ENCODE measurements at regions not wholly inside any gene's neighbourhood (a gene's known extent, or its start where the extent isn't known, plus 50 kb on each side); places are given as distances from the start of the nearest gene placed in this dataset.
"Not testable (repeated sequence)": the region's sequence is repeated elsewhere in the genome, so short reads cannot be mapped to it uniquely, and the experiment has no call there.

GRCh38 chr2:107466984-107467773 lies 359.5 kb upstream of the RGPD4 start:
- no peak for DNase-seq

GRCh38 chr2:107469437-107469995 lies 357.2 kb upstream of the RGPD4 start:
- DNase-seq: no peak

DNA sequence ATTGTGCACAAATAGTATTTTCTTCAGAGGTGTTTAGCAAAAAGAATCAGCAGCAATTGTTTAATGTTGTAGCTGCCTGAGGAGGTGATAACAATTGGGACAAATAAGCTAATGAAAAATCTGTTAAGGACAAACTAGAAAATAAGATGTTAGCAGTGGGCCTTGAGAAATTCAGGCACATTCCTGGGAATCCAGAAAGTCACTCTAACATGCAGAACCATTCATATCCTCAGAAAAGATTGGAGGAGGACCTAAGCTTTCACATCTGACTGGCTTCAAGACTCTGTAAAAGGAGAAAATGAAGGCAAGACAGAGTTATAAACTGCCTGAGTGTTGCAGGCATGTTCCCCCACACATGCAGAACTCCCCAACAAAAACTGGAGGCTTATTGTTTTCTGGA lies 353.5 kb upstream of the RGPD4 start:
- no peak for DNase-seq

- no peak for DNase-seq
Measured at GRCh38 chr2:107475859-107476258, 350.8 kb upstream of the RGPD4 start.

DNA sequence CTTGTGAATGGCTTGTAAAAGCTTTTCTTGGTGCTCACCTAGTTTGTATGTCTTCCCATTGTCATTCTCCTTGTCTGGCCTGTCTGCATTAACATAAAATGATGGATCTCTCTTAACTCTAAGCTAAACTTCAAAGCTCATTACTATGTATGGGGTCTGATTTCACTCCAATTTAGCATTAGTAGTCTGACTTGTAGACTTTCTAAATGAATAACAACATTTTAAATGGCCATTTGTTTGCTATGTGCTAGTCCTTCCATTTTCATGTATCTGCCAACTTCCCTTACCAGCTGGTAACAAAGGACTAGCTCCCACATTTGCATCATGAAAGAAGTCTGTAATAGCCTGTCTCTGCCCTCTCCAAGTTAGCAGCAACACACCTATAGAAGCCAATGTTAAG lies 324.2 kb upstream of the RGPD4 start:
- DNase-seq: no peak

GRCh38 chr2:107511970-107512789 lies 314.5 kb upstream of the RGPD4 start:
- no peak for DNase-seq

DNA sequence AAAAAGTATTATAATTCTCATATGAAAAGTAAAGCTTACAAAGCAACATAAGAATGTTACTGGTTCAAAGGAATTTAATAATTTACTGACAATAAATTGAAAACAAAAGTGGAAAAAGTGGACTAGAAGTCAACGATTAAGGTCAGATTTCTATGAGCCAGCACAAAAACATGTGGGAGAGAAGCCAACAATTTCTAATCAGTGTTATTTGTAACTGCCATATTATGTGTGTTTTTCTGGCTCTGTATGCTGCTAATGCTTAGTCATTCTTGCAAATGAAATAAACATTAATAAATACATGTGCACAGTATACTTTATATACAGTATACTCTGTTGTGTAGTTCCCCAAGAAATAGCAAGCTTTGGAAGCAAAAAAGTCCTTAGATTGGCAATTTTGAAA lies 301.3 kb upstream of the RGPD4 start:
- no peak for DNase-seq

DNA sequence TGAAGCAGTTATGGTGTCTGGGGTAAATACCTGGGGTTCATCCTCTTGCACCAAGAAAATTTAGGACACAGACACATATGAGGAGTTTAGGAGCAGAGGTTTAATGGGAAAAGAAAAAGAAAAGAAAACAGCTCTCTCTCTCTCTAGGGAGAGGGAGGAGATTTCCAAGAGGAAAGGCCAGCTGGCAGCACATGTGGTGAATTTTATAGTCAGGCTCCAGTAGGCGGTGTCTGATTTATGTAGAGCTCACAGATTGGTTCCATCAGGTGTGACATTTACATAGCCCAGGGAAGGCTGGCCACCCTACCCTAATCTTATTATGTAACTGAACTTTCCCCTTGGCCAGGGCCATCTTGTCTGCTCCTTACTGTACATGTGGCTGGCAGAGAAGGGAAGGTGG lies 297.5 kb upstream of the RGPD4 start:
- DNase-seq: no peak

DNA sequence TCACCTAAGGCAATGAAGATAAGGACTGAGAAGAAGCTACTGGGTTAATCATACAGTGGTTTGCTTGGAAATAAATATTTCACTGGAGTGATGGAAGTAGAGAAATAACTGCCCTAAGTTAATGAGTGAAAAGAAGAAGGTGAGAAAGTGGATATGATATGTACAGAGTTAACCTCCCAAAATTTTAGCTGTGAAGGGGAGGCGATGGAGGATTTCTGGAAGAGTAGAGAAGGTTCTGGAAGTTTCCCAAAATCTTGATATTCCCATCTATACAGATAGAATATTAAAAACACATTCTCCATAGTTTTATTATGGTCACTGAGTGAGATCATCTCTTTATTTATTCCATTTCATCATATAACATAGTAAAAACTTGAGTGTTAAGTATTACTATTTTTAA lies 296.6 kb upstream of the RGPD4 start:
- DNase-seq: no peak

GRCh38 chr2:107534926-107535325 lies 291.8 kb upstream of the RGPD4 start:
- no peak for DNase-seq

DNA sequence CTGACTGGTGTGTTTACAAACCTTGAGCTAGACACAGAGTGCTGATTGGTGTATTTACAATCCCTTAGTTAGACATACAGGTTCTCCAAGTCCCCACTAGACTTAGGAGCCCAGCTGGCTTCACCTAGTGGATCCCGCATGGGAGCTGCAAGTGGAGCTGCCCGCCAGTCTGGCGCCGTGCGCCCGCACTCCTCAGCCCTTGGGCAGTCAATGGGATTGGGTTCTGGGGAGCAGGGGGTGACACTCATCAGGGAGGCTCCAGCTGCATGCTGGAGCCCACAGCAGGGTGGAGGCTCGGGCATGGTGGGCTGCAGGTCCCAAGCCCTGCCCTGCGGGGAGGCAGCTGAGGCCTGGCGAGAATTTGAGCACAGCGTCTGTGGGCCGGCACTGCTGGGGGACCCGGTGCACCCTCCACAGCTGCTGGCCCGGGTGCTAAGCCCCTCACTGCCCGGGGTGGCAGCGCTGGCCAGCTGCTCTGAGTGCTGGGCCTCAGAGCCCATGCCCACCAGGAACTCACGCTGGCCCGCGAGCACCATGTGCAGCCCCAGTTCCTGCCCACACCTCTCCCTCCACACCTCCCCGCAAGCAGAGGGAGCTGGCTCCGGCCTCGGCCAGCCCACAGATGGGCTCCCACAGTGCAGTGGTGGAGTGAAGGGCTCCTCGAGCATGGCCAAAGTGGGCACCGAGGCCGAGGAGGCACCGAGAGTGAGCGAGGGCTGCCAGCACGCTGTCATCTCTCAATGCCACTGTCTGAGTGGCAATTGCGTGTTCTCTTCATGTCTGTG lies 290.6 kb upstream of the RGPD4 start:
- not testable (repeated sequence) for DNase-seq

GRCh38 chr2:107542314-107542740 lies 284.4 kb upstream of the RGPD4 start:
- no peak for DNase-seq

- DNase-seq: no peak
Measured at GRCh38 chr2:107543793-107544192, 282.9 kb upstream of the RGPD4 start.

DNA sequence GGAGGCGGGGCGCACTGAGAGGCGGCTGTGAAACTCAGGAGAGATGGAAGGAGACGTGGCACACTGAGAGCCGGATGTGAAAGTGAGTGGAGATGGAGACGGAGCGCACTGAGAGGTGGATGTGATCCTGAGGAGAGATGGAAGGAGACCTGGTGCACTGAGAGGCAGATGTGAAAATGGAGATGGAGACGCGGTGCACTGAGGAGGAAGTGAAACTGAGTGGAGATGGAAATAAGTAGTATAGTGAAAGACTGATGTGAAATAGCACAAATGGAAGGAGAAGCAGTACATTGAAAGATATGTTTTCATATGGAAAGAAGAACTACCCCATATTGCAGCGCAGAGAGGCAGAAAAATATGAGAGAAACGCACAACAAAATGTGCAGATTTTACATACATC lies 281.6 kb upstream of the RGPD4 start:
- DNase-seq: no peak

GRCh38 chr2:107545851-107546250 lies 280.8 kb upstream of the RGPD4 start:
- DNase-seq: no peak

DNA sequence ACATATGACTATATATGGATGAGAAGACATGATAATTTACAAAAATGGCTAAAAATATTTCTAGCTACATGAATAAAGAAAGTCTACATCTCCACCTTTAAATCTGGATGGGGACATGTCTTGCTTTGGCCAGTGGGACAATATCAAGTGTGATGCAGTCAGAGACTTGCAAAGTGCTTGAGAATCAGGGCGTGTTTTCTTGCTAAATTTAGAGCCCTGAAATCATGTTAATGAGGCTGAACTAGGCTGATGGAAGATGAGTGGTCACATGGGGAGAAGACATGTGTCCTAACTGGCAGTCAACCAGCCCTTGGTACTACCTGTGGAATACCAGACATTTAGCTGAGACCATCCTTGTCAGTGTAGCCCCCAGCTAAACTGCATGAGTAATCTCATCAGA lies 278.5 kb upstream of the RGPD4 start:
- DNase-seq: no peak

DNA sequence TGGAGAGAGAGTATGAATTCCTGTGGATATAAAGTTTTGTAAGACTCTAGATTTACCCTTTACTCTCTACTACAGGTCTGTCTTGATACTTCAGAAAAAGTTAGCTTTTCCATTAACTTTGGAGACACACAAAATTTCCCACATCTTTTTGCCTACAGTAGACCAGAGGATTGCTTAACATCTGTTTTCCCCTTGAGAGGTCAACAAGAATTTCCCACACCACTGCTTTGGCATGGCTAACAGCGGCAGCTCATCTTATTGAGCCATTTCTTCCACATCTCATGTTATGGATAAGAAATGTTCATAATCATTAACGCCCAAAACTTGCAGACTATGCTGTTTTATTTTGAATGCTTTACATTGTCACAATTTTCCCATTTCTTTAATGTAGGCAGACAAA lies 273.6 kb upstream of the RGPD4 start:
- DNase-seq: no peak

DNA sequence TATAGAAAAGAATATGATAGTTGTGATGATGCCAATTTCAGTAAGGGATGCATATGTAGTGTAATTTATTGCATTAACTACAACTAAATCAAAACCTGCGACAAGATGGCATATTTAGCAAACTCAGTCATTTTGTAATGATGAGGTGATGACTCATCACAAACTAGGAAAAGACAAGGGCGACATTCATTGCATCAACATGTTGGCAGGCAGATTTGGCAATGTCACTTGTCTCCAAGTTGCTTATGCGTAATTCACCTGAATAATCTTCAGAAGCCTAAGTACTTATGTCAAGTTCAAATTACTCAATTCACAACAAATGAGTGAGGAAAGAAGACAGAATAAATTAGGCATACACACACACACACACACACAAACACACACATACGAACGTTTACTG lies 273.2 kb upstream of the RGPD4 start:
- no peak for DNase-seq

- DNase-seq: no peak
Measured at GRCh38 chr2:107556038-107556627, 270.6 kb upstream of the RGPD4 start.

GRCh38 chr2:107558295-107558694 lies 268.4 kb upstream of the RGPD4 start:
- no peak for DNase-seq

- DNase-seq: no peak
Measured at GRCh38 chr2:107569496-107569895, 257.2 kb upstream of the RGPD4 start.

DNA sequence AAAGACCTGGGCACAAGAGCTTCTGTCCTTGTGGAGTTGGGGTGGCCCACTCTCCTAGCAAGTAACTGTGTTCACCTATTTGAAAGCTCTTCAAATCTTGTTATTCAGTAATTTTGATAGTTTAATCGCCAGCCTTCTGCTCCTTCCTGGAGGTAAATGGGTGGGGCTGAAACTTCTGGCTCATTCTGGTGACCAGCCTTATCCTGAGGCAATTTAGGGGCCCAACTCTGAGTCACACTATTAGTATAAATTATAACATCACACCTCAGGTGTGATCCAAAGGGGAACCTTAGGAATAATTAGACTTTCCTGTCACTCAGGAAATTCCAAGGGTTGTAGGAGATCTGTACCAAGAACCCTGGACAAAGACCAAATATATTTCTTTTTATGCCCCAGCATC lies 255.8 kb upstream of the RGPD4 start:
- DNase-seq: no peak

Data from C1 segment of cervical spinal cord (tissue), 14 donors.